ENCODE measurements at regions not wholly inside any gene's neighbourhood (a gene's known extent, or its start where the extent isn't known, plus 50 kb on each side); places are given as distances from the start of the nearest gene placed in this dataset.

DNA sequence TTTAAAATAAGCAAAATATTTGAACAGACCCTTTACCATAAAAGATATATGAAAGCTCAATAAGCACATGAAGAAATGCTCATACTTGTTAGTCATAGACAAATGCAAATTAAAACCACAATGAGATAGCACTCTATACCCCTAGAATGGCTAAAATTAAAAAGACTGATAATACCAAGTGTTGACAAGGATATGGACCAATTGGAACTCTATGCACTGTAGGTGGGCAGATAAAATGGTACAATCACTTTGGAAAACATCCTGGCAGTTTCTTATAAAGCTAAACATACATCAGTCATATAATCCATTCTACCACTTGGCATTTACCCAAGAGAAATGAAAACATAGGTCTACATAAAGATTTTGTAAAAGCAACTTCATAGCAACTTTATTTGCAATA, 293.0 kb upstream of the TLE3 start:
- no peaks in the 10 kb centered on the region for H3K27me3 ChIP-seq
- H3K9me3 ChIP-seq = no peaks in the 10 kb centered on the region
- no peak for DNase-seq (ENCODE audit: low spot score in 2 of 2)
- no peaks in the 10 kb centered on the region for H3K36me3 ChIP-seq
- no peak overlapping the region for H3K4me3 ChIP-seq
- no peak overlapping the region for H3K27ac ChIP-seq
- intact Hi-C loops (cut with DNase I; ENCODE audit: low total_unique reads) = no loop called here
- TF ChIP-seq, protein P1, sequence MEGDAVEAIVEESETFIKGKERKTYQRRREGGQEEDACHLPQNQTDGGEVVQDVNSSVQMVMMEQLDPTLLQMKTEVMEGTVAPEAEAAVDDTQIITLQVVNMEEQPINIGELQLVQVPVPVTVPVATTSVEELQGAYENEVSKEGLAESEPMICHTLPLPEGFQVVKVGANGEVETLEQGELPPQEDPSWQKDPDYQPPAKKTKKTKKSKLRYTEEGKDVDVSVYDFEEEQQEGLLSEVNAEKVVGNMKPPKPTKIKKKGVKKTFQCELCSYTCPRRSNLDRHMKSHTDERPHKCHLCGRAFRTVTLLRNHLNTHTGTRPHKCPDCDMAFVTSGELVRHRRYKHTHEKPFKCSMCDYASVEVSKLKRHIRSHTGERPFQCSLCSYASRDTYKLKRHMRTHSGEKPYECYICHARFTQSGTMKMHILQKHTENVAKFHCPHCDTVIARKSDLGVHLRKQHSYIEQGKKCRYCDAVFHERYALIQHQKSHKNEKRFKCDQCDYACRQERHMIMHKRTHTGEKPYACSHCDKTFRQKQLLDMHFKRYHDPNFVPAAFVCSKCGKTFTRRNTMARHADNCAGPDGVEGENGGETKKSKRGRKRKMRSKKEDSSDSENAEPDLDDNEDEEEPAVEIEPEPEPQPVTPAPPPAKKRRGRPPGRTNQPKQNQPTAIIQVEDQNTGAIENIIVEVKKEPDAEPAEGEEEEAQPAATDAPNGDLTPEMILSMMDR (IDR thresholded peaks at IDR 0.05) = no peak
- TF ChIP-seq POLR2AphosphoS5 (IDR thresholded peaks at IDR 0.05) (no peak), POLR2A (IDR thresholded peaks at IDR 0.05) (no peak)
- H3K4me1 ChIP-seq = no peaks in the 10 kb centered on the region

DNA sequence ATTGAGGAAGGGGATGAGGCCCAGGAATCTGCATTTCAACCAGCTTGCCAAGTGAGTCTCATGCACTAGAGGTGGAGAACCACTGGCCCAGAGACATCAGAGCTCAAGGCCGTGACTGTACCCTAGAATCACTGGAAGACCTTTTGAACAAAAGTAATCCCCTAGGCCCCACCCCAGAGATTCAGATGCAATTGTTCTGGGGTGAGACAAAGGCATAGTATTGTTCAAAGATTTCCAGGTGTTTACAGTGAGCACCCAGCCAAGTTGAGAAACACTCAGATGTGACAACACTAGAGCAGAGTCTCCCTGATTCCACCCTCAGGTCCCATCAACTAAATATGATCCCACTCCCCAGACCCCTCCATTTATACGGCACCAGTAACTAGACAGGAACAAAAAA, 290.3 kb upstream of the TLE3 start:
- TF ChIP-seq POLR2A (IDR thresholded peaks at IDR 0.05) = no peak
- TF ChIP-seq, protein P1 (IDR thresholded peaks at IDR 0.05) = no peak
- no peak for TF ChIP-seq POLR2AphosphoS5 (IDR thresholded peaks at IDR 0.05)
- Histone ChIP-seq H3K4me1 (no peaks in the 10 kb centered on the region), H3K9me3 (no peaks in the 10 kb centered on the region), H3K27ac (no peak overlapping the region), H3K27me3 (no peaks in the 10 kb centered on the region), H3K36me3 (no peaks in the 10 kb centered on the region), H3K4me3 (no peak overlapping the region)
- DNase-seq (ENCODE audit: low spot score in 2 of 2) = no peak
- intact Hi-C loops (cut with DNase I; ENCODE audit: low total_unique reads) = no loop called here

DNA sequence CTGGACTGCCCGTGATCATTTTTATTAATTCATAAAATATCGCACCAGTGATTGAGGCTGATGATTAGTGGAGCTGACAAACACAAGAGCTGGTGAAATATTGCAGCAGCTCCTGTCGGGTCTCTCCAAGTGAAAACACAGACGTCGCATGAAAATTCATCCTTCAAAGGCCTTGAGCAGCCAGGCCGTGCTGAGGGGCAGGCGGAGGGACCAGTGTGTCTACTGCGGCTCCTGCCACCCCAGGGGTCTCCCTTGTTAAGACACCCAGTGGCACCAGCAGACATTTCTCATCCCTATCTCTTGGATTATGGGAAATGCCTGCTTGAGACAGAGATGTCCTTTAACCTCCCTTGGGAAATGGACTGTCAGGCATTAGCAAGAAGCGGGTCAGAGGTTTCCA, 289.4 kb upstream of the TLE3 start:
- Histone ChIP-seq H3K9me3 (no peaks in the 10 kb centered on the region), H3K36me3 (no peaks in the 10 kb centered on the region), H3K4me1 (no peaks in the 10 kb centered on the region), H3K4me3 (no peak overlapping the region), H3K27ac (no peak overlapping the region), H3K27me3 (no peaks in the 10 kb centered on the region)
- no peak for DNase-seq (ENCODE audit: low spot score in 2 of 2)
- intact Hi-C loops (cut with DNase I; ENCODE audit: low total_unique reads) = no loop called here
- TF ChIP-seq POLR2A (IDR thresholded peaks at IDR 0.05) = no peak
- TF ChIP-seq, protein P1 (IDR thresholded peaks at IDR 0.05) = no peak
- TF ChIP-seq POLR2AphosphoS5 (IDR thresholded peaks at IDR 0.05) = no peak

DNA sequence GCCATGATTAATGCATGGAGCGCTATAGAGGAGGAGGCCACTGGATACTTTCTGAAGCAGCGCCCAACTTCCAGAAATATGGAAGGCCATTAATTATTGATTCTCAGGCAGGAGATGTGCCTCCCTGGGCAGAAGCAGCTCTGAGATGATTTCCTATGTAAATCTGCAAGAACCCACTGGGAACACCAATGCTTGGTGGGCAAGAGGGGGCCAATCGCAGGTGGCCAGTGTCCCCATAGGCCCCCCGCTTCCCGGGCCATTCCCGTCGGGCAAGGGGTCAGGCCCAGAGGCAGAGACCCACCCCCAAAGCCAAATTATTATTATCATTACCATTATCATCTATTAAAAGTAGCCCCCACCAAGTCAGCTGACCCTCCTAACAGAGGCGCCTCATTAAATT, 288.0 kb upstream of the TLE3 start:
- H3K4me1 ChIP-seq = no peaks in the 10 kb centered on the region
- H3K27me3 ChIP-seq = no peaks in the 10 kb centered on the region
- H3K36me3 ChIP-seq = no peaks in the 10 kb centered on the region
- H3K9me3 ChIP-seq = no peaks in the 10 kb centered on the region
- no peak overlapping the region for H3K4me3 ChIP-seq
- no peak for DNase-seq (ENCODE audit: low spot score in 2 of 2)
- no peak overlapping the region for H3K27ac ChIP-seq
- TF ChIP-seq, protein P1 (IDR thresholded peaks at IDR 0.05) = no peak
- intact Hi-C loops (cut with DNase I; ENCODE audit: low total_unique reads) = no loop called here

DNA sequence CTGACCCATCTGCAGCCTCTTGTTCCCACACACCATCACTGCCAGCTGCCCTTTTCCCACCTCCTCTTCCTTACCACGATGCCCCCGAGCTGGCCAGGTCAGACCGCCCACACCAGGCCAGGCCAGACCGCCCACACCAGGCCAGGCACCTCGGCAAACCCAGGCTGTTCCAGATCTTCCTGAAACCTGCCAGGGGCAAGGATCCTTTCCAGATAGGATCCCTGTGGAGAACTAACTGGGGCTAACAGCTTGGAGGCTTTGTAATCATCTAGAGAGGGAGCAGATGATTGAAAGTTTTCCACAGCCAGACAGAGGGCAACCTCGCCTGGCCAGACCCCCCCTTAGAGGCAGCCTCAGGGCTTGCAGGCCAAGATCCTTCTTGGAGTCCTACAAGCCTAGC, 287.3 kb upstream of the TLE3 start:
- TF ChIP-seq, protein P1 (IDR thresholded peaks at IDR 0.05) = no peak
- Histone ChIP-seq H3K27me3 (no peaks in the 10 kb centered on the region), H3K9me3 (no peaks in the 10 kb centered on the region), H3K4me3 (no peak overlapping the region), H3K36me3 (no peaks in the 10 kb centered on the region), H3K4me1 (no peaks in the 10 kb centered on the region), H3K27ac (no peak overlapping the region)
- intact Hi-C loops (cut with DNase I; ENCODE audit: low total_unique reads) = no loop called here
- no peak for DNase-seq (ENCODE audit: low spot score in 2 of 2)
